ENCODE measurements at regions not wholly inside any gene's neighbourhood (a gene's known extent, or its start where the extent isn't known, plus 50 kb on each side); places are given as distances from the start of the nearest gene placed in this dataset.
"Not testable (repeated sequence)": the region's sequence is repeated elsewhere in the genome, so short reads cannot be mapped to it uniquely, and the experiment has no call there.

DNA sequence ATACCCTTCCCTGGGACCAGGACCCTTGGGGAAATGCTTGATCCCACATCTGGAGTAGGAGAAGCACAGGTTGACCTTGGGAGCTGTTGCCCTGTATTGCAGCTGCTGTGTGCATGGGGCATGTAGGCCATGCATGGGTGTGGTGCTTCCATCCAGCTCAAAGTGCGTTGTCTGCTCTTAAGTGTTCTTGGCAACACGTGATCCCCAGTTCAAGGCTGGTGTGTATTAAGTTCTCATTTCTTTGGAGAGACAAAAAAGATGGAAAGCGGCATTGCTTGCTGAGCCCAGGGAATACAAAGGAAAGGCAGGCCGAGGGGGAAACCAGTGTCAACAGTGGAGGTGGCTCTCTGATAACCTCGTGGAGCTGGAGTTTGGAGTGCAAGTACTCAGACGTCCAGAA is 110.7 kb downstream of the RTP5 start:
- ChIA-PET POLR2A (no interaction called here), CTCF (no interaction called here)
- DNase-seq (ENCODE audit: extremely low spot score): no peak
- TF ChIP-seq, protein P1, sequence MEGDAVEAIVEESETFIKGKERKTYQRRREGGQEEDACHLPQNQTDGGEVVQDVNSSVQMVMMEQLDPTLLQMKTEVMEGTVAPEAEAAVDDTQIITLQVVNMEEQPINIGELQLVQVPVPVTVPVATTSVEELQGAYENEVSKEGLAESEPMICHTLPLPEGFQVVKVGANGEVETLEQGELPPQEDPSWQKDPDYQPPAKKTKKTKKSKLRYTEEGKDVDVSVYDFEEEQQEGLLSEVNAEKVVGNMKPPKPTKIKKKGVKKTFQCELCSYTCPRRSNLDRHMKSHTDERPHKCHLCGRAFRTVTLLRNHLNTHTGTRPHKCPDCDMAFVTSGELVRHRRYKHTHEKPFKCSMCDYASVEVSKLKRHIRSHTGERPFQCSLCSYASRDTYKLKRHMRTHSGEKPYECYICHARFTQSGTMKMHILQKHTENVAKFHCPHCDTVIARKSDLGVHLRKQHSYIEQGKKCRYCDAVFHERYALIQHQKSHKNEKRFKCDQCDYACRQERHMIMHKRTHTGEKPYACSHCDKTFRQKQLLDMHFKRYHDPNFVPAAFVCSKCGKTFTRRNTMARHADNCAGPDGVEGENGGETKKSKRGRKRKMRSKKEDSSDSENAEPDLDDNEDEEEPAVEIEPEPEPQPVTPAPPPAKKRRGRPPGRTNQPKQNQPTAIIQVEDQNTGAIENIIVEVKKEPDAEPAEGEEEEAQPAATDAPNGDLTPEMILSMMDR (IDR thresholded peaks at IDR 0.05; ENCODE audit: control extremely low read depth, extremely low read depth, low read depth, missing control alignments): no peak

DNA sequence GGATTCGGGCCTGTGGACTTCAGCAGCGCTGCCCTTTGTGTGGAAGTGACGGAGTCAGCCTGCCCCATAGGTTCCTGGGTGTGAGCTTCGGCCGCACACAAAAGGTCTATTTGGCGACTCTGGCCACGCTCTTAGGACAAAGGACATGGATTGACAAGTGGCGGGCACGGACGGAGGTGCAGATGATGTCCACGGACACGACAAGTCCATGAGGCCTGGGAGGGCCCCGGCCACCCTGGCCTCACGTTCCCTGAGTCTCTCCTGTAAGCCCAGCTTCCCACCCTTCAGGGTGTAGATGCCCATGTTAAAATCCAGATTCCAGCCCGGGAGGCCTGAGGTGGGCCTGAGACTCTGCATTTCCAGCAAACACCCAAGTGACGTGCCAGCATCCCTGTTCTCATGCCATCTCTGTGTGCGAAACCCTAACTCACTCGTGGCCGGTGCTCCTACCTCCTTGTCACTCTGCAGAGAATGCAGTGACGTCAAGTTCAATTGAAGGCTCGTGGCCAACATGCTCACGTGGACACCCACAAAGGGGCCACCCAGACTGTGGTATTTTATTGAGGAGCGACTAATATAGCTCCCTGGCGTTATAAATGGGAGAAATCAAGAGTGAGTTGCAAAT is 111.7 kb downstream of the RTP5 start:
- ChIA-PET CTCF (no interaction called here), POLR2A (no interaction called here)

DNA sequence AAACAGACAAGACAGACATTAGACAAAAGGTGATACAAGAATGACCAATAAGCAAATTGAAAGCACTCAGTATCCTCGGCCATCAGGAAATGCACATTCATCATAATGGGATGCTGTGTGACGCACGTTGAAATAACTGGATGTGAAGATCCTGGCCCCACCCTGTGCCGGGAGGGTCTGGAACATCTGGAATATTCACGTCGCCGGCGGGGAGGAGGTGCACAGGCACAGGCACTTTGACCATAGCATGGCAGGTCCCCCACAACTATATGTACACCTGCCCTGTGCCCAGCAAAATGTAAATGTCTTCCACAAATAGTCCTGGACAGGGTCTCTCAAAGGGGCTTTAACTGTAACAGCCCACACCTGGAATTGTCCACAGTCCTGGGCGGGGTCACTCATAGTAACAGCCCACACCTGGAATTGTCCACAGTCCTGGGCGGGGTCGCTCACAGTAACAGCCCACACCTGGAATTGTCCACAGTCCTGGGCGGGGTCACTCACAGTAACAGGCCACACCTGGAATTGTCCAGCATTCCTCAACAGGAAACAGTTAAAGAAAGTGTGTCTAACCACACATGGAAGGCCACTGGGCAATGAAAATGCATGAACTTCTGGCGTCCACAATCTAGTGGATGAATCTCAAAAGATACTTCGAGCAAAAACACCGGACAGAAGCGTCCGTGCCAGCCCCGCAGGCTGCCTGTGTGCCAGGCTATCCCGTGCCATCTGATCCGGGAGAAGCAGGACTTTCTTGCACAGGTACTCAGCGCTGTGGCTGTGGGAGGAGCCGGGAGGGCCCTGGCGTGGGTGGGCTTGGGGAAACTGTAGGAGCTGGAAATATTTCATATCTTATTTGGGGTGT is 113.4 kb downstream of the RTP5 start:
- CTCF ChIA-PET: interaction anchor here (1.2 kb wide), 1 partner anchor 31 kb away, joined by 3 read pairs; no protein-coding TSS in a partner anchor
- no peak for DNase-seq (ENCODE audit: extremely low spot score)
- TF ChIP-seq, protein P1 (IDR thresholded peaks at IDR 0.05; ENCODE audit: control extremely low read depth, extremely low read depth, low read depth, missing control alignments): no peak
- POLR2A ChIA-PET: no interaction called here

More for the DNA sequence above, 111.7 kb downstream of the RTP5 start:
- no peak for DNase-seq (ENCODE audit: extremely low spot score)
- TF ChIP-seq, protein P1 (IDR thresholded peaks at IDR 0.05; ENCODE audit: control extremely low read depth, extremely low read depth, low read depth, missing control alignments): no peak

DNA sequence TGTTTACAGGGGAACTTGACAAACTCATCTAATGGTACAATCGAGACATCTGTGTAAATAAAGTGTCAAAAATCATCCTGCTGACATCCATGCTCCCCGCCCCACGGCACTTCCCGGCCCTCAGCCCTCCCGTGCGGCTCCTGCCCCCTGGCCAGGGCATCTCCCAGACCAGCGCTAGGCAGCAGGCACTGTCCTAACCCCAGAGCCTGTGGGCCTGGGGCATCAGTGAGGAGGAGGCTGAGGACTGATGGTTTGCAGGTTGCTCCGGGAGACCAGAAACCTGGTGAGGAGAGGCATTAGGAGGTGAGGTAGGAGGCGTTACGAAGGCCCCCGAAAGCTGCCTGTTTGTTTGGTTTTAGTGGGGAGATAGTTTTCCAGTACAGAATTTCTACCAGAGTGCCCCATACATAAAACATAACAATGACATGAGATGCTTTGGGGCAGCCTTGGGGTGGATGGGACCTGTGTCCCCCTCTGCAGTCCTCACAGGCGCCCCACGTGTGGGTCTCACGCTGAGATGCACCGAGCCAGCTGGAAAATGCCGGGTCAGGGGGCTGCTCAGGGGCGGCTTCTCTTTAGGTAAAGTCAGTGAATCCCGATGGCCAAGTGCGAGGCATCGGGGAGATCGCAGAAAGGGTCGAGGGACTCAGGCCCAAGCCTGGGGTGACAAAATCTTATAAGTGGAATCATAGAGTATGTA is 114.2 kb downstream of the RTP5 start:
- DNase-seq (ENCODE audit: extremely low spot score): no peak
- POLR2A ChIA-PET: no interaction called here
- CTCF ChIA-PET: no interaction called here
- TF ChIP-seq, protein P1 (IDR thresholded peaks at IDR 0.05; ENCODE audit: control extremely low read depth, extremely low read depth, low read depth, missing control alignments): no peak

DNA sequence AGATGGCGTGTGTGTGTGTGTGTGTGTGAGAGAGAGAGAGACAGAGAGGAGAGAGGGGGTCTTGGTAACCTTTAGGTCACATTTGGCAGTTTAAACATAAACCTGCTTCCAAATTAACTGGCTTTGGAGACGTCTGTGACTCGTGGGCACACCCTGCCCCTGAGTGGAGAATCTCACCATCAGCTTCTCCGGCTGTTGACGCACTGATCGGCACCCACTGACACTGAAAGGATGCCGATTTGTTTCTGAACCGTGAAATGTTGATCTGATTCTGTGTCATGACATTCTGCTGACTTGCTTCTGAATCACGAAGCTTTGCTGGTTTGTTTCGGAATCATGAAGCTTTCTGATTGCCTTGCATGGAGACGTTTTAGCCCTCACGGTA is 114.7 kb downstream of the RTP5 start:
- ChIA-PET POLR2A (no interaction called here), CTCF (no interaction called here)
- TF ChIP-seq, protein P1 (IDR thresholded peaks at IDR 0.05; ENCODE audit: control extremely low read depth, extremely low read depth, low read depth, missing control alignments): no peak
- no peak for DNase-seq (ENCODE audit: extremely low spot score)

DNA sequence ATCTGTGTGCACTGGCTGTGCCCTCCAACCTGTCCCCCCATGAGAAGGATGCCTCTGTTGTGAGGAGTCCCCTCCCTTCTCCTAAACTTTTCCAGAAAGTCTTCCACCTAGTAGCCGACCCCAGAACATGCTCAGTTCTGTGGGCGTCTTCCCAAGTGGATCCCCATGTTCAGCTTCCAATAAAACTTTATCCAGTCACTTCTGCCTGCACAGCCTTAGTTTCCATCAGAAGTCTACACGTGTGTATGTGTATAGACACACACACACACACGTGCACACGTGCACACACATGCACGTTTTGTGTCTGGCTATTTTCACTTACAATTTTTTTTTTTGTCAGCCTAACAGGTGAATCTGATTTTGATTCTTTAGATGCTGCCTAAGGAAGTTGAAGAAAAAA is 115.1 kb downstream of the RTP5 start:
- DNase-seq (ENCODE audit: extremely low spot score): no peak
- CTCF ChIA-PET: no interaction called here
- POLR2A ChIA-PET: no interaction called here
- TF ChIP-seq, protein P1 (IDR thresholded peaks at IDR 0.05; ENCODE audit: control extremely low read depth, extremely low read depth, low read depth, missing control alignments): no peak

DNA sequence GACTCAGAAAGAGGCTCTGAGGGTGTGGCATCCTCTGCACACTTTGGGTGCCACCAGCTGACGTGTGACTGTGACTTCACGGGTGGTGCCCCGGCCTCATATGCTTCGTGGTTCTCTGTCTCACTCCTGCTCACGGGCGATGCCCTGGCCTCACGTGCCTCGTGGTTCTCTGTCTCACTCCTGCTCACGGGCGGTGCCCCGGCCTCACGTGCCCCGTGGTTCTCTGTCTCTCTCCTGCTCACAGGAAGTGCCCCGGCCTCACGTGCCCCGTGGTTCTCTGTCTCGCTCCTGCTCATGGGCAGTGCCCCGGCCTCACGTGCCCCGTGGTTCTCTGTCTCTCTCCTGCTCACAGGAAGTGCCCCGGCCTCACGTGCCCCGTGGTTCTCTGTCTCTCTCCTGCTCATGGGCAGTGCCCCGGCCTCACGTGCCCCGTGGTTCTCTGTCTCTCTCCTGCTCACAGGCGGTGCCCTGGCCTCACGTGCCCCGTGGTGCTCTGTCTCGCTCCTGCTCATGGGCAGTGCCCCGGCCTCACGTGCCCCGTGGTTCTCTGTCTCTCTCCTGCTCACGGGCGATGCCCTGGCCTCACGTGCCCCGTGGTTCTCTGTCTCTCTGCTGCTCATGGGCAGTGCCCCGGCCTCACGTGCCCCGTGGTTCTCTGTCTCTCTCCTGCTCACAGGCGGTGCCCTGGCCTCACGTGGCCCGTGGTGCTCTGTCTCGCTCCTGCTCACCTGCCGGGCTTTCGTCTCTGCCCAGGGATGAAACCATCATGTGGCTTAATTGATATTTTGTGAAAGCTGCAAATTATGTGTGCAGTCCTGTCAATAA is 115.8 kb downstream of the RTP5 start:
- CTCF ChIA-PET; DNase-seq (ENCODE audit: extremely low spot score); POLR2A ChIA-PET: not testable (repeated sequence)
